Peyer's patch (tissue), 4 donors: ENCODE measurements at regions not wholly inside any gene's neighbourhood (a gene's known extent, or its start where the extent isn't known, plus 50 kb on each side); places are given as distances from the start of the nearest gene placed in this dataset.

Source experiments
- POLR2A ChIP-seq, 2 donors: fragments of 450-650 bp; IDR thresholded peaks; one replicate each; pipeline ENCODE4 v1.5.1; 2017; ENCODE audit warnings: antibody characterized with exemption in 2 of 2, mild to moderate bottlenecking in 2 of 2, moderate library complexity in 2 of 2
- TF ChIP-seq, protein P1 (sequence below), 6 experiments: fragments of 450-650 bp in 4 of 6; fragments of 200-600 bp in 2 of 6; sonication (generic) in 1 of 6; IDR thresholded peaks; one replicate each; pipeline ENCODE4 v1.5.1; 2017 to 2019; ENCODE audit warnings: antibody characterized with exemption in 6 of 6, mild to moderate bottlenecking in 3 of 6, moderate library complexity in 1 of 6

DNA sequence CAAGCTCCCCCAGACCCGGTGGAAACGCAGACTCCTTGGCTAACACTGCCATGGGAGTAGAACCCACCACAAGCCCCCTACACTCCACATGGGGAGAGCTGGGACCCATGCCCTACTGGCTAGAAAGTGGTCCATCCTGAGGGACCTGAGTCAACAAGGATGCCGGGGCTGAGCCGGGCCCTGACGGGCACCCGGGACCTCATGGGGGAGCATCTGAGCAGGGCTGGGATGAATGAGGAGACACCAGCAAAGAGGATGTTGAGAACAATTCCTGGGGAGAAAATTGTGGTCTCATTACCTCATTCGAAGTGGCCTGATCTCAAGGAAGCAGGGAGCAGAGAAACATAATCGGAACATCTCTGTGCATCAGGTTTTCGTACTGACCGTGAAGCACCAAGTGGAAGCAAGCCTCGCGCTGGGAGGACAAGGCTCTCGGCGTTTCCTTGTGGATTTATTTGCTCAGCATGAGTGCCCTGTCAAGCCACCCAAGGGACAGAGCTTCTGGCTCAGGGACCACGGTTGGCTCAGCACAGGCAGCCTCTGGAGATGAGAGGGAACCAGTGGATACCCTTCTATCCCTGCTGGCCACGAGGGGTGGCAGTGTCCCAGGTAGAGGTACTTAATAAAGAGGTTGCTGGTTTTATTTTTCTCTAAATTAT lies 132.2 kb upstream of the FAM20C start:
- no peak for TF ChIP-seq POLR2A (IDR thresholded peaks at IDR 0.05)
- TF ChIP-seq, protein P1, sequence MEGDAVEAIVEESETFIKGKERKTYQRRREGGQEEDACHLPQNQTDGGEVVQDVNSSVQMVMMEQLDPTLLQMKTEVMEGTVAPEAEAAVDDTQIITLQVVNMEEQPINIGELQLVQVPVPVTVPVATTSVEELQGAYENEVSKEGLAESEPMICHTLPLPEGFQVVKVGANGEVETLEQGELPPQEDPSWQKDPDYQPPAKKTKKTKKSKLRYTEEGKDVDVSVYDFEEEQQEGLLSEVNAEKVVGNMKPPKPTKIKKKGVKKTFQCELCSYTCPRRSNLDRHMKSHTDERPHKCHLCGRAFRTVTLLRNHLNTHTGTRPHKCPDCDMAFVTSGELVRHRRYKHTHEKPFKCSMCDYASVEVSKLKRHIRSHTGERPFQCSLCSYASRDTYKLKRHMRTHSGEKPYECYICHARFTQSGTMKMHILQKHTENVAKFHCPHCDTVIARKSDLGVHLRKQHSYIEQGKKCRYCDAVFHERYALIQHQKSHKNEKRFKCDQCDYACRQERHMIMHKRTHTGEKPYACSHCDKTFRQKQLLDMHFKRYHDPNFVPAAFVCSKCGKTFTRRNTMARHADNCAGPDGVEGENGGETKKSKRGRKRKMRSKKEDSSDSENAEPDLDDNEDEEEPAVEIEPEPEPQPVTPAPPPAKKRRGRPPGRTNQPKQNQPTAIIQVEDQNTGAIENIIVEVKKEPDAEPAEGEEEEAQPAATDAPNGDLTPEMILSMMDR (IDR thresholded peaks at IDR 0.05): no peak
